ENCODE measurements at regions not wholly inside any gene's neighbourhood (a gene's known extent, or its start where the extent isn't known, plus 50 kb on each side); places are given as distances from the start of the nearest gene placed in this dataset.

- TF ChIP-seq, protein P1, sequence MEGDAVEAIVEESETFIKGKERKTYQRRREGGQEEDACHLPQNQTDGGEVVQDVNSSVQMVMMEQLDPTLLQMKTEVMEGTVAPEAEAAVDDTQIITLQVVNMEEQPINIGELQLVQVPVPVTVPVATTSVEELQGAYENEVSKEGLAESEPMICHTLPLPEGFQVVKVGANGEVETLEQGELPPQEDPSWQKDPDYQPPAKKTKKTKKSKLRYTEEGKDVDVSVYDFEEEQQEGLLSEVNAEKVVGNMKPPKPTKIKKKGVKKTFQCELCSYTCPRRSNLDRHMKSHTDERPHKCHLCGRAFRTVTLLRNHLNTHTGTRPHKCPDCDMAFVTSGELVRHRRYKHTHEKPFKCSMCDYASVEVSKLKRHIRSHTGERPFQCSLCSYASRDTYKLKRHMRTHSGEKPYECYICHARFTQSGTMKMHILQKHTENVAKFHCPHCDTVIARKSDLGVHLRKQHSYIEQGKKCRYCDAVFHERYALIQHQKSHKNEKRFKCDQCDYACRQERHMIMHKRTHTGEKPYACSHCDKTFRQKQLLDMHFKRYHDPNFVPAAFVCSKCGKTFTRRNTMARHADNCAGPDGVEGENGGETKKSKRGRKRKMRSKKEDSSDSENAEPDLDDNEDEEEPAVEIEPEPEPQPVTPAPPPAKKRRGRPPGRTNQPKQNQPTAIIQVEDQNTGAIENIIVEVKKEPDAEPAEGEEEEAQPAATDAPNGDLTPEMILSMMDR (IDR thresholded peaks at IDR 0.05) = no peak
- Histone ChIP-seq H3K36me3 (no peaks in the 10 kb centered on the region), H3K4me1 (no peaks in the 10 kb centered on the region), H3K4me3 (no peak overlapping the region), H3K27ac (no peak overlapping the region), H3K9me3 (no peaks in the 10 kb centered on the region), H3K27me3 (no peaks in the 10 kb centered on the region)
- intact Hi-C loops (cut with DNase I; ENCODE audit: low total_unique reads) = no loop called here
- no peak for DNase-seq
Observed at GRCh38 chr17:5866978-5867377, 203.2 kb upstream of the WSCD1 start.

DNA sequence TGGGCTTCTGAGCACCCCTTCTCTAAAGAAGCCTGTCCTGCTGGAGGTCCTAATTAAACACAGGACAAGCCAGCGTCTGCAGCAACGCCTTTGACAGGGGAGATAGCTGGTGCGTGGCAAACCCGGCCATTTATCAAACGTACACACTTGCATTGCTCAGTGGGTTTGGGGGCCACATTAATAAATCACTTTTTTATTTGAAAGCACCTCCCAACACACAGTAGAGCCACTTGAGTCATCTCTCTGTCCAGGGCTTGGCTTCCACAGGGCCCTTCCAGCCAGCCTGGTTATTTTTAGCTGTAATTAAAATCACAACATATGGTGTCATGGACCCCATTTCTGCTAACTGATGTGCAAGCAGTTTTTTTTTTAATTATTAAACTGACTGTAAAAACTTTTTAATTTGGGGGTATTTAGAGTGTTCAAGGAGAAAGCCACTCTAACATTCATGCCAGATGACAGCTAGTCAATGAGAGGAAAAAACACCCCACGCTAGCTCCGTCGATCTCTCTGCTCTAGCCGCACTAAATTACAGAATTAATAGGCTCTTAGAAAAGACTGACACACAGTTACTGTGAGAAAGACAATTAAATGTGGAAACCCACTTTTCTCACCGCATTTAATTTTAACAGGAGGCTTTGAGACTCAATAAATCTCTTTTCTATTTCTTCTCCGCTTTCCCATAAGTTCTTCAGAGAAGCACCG lies 201.0 kb upstream of the WSCD1 start:
- DNase-seq = no peak

DNA sequence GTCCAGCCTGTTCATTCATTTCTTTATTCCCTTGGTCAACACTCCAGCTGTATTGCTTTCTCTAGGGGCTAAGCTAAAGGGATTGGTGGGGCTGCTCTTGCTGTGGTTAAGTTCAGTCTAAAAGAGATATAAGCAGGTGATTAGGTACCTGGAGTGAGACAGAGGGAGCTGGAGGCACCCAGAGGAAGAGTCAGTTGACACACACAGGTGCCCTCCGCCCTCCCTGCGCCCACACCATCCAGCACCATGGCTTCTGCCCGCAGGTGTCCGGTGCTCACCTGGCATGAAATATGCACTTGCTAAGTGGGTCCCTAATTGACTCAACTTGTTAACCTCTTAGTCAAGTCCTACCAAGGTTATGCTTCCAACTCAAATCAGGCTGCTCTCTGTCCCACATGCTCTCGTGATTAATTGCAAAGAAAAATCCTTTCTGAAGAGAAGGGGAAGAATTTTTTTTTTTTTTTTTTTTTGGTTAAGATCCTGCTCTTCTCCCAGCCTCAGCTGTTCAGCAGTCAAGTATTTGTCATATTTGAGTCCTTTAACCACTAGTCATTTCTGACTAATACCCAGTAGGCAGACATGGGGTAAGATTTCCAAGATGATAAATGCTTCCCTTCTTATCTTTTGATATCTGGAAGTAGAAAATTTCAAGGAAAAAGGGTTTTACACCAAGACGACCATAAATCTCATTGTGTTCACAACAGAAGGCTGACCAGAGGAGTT lies 199.8 kb upstream of the WSCD1 start:
- H3K27me3 ChIP-seq = no peaks in the 10 kb centered on the region
- H3K4me3 ChIP-seq = no peak overlapping the region
- H3K9me3 ChIP-seq = no peaks in the 10 kb centered on the region
- DNase-seq = no peak
- no peaks in the 10 kb centered on the region for H3K36me3 ChIP-seq
- TF ChIP-seq, protein P1 (IDR thresholded peaks at IDR 0.05) = no peak
- no peaks in the 10 kb centered on the region for H3K4me1 ChIP-seq
- no peak overlapping the region for H3K27ac ChIP-seq
- intact Hi-C loops (cut with DNase I; ENCODE audit: low total_unique reads) = no loop called here

More for the DNA sequence above, 201.0 kb upstream of the WSCD1 start:
- intact Hi-C loops (cut with DNase I; ENCODE audit: low total_unique reads) = no loop called here
- Histone ChIP-seq H3K36me3 (no peaks in the 10 kb centered on the region), H3K9me3 (no peaks in the 10 kb centered on the region), H3K4me3 (no peak overlapping the region), H3K27ac (no peak overlapping the region), H3K27me3 (no peaks in the 10 kb centered on the region), H3K4me1 (no peaks in the 10 kb centered on the region)
- TF ChIP-seq, protein P1 (IDR thresholded peaks at IDR 0.05) = no peak

GRCh38 chr17:5871666-5872065 lies 198.5 kb upstream of the WSCD1 start:
- H3K4me3 ChIP-seq = no peak overlapping the region
- H3K4me1 ChIP-seq = no peaks in the 10 kb centered on the region
- intact Hi-C loops (cut with DNase I; ENCODE audit: low total_unique reads) = no loop called here
- TF ChIP-seq, protein P1 (IDR thresholded peaks at IDR 0.05) = no peak
- H3K36me3 ChIP-seq = no peaks in the 10 kb centered on the region
- no peak for DNase-seq
- no peaks in the 10 kb centered on the region for H3K27me3 ChIP-seq
- H3K9me3 ChIP-seq = no peaks in the 10 kb centered on the region
- H3K27ac ChIP-seq = no peak overlapping the region

DNA sequence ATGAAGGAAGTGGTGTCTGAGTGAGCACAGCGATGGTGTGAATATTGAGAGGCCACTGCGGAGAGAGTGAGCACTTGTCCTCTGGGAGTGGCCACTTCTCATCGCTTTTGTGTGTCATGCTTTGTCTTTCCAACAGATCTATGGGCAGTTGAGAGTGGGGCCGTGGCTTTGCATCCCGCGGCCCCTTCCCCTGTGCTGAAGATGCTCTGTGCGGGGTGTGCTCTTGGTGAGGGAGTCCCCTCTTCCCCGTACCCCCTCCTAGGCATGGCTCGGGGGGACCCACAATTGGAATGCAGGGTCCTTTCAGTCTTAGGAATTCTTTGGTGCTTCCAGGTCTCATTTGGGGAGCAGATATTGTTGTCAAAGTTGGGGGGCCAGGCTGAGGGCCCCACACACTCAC lies 197.3 kb upstream of the WSCD1 start:
- DNase-seq = no peak
- H3K27me3 ChIP-seq = no peaks in the 10 kb centered on the region

More for the DNA sequence above, 197.3 kb upstream of the WSCD1 start:
- TF ChIP-seq, protein P1 (IDR thresholded peaks at IDR 0.05) = no peak
- H3K4me3 ChIP-seq = no peak overlapping the region
- H3K9me3 ChIP-seq = no peaks in the 10 kb centered on the region
- H3K36me3 ChIP-seq = no peaks in the 10 kb centered on the region
- intact Hi-C loops (cut with DNase I; ENCODE audit: low total_unique reads) = no loop called here
- H3K4me1 ChIP-seq = peaks cover 0 to 4% (median 2%) of the 10 kb centered on the region in 4 donors
- no peak overlapping the region for H3K27ac ChIP-seq
